GM19025 (cell line): ENCODE measurements at regions not wholly inside any gene's neighbourhood (a gene's known extent, or its start where the extent isn't known, plus 50 kb on each side); places are given as distances from the start of the nearest gene placed in this dataset.

ENCODE experiments used
- ATAC-seq: cut with Tn5 transposase; IDR thresholded peaks from one replicate; pipeline ENCODE4 v1.9.1; 2021; ENCODE audit warnings: mild to moderate bottlenecking, low read depth, moderate library complexity; ENCODE audit not compliant: unreplicated experiment

- no peak for ATAC-seq
Observed at GRCh38 chr5:66538531-66538930, 57.7 kb upstream of the MAST4 start.

- ATAC-seq: no peak
Observed at GRCh38 chr5:66540078-66540477, 56.1 kb upstream of the MAST4 start.

- no peak for ATAC-seq
Observed at GRCh38 chr5:66542711-66543110, 53.5 kb upstream of the MAST4 start.
